Tongue (tissue), 1 donor: ENCODE measurements at regions not wholly inside any gene's neighbourhood (a gene's known extent, or its start where the extent isn't known, plus 50 kb on each side); places are given as distances from the start of the nearest gene placed in this dataset.

Experiments
- DNase-seq: peaks from one replicate; pipeline ENCODE4 v3.0.0-alpha.2; 2015

DNA sequence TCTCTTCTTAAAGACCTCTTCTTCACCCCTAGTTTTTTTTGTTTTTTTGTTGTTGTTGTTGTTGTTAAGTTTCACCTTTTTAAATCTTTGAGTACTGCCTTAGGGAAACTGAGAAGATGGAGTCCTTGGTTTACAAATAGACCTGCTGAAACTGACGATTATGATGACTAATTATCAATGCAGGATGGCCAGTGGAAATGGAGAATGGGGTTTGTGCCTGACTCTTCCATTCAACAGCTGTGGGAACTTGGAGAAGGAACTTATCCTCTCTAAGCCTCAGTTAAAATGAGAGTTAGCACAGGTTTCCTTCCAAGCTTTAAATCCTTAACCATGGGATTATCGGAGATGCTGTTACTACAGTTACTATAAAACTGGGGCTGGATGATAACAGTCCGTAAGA, 66.7 kb upstream of the PNMA1 start:
- DNase-seq: no peak

DNA sequence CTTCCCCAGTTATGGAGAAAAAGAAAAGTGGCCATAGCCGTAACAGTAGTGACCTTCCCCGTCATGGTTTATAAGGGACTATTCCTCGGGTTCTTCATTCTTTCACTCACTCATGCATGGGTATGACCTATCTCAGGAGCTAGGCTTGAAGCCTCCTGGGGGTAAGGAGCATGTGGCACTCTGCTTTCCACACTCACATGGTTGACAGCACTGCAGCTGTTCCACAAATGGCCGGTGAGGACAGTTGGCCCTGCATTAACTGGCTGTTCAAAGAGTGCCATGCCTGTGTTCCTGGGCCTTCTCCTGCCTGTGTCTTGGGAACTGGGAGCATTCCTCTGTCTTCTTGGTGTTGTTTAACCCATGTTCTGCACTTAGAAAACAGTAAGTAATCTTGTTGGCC, 66.2 kb upstream of the PNMA1 start:
- peak; percentile 75 for DNase-seq

DNA sequence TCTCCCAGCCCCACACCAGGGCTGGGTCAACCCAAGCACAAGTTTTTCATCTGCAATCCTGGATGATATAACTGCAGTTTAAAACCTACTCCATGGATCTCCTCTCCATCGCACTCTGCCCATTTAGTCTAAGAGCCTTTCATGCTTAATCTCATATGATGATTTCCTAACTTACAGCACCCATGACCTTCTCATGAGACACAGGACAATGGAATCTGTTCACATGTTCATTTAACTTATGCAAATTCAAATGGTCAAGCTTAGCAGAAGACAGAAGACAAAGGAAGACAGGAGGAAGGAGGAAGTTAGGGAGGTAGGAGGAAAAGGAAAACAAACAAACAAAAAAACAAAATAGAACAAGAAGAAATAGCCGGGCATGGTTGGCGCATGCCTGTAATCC, 64.6 kb upstream of the PNMA1 start:
- DNase-seq: no peak

DNA sequence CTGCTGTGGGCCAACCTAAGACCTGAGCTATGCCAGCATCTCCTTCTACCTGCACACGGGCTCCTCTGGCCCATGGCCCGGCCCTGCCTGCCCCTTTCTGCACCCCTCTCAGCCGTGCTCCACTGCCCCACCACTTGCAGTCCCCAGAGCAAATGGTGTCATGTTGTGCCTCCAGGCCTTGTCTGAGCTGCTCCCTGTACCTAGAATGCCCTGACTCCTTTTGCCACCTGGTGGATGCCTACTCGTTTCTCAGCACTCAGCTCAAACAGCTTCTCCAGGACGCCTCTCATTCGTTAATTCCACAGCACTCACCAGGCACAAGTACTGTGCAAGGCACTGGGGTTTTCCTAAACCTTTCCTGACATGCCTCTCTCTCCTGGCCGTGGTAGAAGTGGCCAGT, 63.2 kb upstream of the PNMA1 start:
- DNase-seq: peak; percentile 24

DNA sequence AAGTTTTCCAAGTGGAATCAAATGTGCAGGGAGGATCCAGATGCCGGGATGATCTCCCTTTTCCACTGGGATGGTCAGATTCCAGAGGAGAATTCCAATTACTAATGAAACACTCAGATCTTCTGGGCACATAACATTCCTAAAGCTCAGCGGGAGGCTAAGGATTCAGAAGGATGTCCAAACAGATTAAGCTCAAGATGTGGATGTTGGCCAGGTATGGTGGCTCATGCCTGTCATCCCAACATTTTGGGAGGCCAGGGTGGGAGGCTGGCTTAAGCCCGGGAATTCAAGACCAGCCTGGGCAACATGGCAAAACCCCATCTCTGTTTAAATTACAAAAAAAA, 62.0 kb upstream of the PNMA1 start:
- no peak for DNase-seq

DNA sequence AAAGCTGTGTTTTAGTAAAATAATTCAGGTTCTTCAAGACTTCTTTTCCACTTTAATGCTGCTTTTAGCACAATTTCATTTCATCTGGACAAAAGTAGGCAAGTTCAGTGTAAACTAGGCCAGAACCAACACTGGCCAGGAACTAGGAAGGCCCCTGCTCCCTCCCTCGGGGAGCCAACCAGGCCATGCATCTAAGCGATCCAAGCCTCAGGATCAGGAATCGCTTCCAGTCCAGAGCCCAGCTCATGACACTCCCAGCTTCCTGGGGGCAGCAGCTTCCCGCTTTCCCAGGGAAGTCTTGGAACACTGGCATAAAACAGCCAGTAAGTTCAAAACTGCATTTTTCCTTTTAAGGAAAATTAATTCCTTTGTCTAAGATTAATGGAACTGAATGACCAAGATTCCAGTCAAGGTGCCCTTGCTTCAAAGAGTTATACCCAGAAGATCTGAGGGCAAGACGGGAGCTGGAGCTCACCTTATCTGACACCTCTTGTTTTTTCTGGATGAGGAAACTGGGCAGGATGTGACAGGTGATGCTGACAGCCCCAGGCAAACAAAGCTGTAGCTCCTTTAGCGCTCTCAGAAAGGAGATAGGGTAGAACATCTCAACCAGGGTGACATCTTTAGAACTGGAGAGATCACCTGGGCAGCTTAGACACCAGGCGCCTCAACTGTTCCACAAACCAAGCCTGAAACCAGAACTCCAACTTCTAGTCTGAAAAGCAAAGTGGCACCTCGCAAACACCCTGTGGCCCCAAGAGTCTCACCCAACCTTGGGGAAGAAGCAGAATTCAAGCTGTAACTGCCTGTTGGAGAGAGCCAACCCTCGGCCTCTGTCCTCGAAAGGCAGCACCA, 61.4 kb upstream of the PNMA1 start:
- DNase-seq: no peak

DNA sequence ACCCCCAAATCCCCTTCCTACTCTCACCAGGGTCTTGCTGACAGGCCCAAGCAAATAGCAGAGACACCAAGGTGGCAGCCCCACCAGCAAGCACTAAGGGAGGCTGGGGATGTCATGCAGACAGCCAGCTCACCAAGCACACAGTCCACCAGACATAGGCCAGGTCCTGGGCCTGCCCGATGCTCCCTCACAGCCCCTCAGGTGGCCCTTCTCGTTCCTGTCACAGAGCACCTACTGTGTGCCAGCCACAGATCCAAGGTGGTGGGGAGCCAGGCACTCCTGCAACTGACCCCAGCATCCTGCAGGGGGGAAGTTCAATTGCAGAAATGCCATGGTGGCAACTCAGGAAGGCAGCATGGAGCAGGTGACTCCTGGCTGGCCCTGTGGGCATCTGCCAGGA, 60.5 kb upstream of the PNMA1 start:
- no peak for DNase-seq

DNA sequence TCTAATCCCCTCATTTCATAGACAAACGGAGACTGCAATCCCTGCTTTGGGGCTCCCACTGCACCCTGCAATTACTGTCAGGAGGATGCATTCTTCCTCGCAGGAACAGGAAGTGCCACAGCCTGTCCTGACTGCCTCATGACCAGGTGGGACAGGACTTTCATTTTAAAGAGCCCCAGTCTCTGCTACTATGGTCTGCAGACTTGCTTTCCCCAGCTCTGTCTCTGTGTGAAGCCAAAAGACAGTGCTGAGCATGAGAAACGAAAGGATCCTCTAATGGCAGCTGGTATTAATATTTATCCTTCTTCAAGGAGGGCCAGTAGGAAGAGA, 60.0 kb upstream of the PNMA1 start:
- DNase-seq: no peak

DNA sequence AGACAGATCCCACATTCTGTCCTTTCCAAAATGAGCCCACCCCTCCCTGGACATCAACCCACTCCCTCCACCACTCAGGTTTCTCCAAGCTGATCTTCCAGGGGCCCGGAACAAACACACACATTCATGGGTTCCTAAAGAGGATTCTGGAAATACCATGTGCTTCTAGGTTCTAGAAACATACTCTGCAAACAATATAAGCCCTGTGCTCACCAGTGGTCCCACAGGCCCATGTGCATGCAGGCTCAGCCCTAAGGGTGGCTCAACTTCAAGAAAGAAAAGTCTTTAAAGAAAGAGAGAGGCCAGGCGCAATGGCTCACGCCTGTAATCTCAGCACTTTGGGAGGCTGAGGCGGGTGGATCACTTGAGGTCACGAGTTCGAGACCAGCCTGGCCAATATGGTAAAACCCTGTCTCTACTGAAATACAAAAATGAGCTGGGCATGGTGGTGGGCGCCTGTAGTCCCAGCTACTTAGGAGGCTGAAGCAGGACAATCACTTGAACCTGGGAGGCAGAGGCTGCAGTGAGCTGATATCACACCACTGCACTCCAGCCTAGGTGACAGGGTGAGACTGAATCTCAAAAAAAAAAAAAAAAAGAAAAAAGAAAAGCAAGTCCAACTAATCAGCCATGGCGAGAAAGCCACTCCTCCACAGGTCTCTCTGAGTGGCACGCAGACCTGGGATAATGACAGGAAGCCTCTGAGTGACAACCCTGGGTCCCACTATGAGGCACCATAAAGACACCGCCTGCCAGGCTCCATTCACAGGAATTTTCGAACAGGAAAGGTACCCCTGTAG, 59.5 kb upstream of the PNMA1 start:
- no peak for DNase-seq

DNA sequence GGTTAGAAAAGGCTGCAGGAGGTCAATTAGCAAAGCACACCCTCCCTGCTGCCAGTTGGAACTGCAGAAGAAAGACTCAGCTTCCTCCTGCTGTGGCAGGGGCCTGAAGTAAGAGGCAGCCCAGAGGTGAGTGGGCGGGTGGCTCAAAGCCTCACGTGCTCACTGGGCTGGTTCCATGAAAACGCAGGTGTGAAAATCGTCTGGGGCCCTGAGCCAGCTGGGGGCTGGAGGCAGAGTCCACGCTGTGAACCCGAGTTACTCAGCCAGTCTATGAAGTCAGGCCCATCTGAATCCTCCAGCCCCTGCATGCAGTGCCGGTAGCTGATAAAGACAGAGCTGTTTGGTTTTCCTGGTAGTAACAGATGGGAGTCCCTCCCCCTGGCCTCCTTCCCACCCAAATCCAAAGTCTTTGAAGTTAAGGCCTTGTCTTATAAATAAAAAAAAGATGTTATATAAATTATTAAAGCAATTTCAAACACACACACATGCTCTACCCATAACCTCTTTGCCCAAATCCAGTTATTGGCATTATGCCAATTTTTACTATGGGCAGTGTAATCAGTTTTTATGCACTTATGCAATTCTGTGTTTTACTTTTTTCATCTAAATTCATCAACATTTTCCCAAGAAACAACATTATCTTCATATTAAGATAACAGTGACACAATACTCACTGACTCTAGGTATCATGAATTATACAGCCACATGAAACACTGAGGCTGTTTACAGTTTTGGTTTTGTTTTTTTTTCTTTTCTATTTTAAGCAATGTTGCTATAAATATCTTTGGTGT, 57.9 kb upstream of the PNMA1 start:
- peak; percentile 79 for DNase-seq

DNA sequence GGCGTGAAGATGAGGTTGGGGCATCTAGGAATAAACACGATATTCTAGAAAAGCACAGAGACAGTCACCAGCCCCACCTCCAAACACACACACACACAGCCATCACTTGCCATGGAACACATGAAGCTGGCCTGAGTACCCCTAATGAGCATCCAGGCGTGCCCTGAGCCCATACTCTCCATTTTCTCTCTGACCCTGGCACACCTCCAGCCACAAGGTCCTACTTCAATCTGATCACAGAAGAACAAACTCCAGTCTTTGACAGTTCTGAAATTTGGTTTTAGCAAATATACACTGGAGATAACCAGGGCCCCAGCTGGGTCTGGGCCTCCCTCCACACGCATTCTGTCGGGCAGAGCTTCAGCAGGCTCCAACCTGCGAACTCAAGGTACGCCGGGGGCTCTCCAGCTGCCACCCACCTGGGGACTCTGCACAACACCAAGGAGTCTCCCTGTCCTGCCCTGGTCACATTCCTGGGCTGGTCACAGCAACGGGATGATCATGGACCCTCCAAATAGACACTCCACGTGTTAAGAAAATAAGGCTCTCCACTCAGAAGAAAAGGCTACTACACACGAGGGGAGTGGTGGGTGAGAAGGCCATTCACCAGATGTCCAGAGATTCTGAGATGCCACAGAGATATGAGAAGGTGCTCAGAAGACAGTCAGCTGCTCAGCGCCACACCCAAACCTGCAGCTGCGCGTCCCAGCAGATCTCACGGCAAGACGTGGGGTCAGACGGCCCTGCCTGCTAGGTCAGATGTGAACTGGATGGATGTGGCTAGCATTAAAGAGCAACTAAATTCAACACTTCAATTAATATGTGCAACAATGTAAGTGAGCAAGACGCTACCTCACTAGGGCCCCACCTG, 57.0 kb upstream of the PNMA1 start:
- DNase-seq: no peak

DNA sequence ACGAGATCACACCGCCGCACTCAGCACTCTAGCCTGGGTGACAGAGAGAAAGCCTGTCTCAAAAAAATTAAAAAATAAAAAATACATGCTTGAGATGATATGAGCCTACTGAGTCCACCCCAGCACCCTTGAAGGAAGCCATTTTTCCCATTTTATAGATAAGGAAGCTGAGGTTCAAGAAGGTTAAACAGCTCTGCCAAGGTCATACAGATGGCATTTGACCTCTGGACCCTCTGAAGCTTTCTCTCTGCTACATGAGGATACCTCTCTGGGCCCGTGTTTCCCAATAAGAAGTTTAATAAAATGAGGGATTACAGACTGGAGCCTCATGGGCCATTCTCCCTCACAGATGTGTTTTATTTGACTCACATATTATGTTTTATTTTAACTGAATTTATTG, 53.9 kb upstream of the PNMA1 start:
- no peak for DNase-seq

DNA sequence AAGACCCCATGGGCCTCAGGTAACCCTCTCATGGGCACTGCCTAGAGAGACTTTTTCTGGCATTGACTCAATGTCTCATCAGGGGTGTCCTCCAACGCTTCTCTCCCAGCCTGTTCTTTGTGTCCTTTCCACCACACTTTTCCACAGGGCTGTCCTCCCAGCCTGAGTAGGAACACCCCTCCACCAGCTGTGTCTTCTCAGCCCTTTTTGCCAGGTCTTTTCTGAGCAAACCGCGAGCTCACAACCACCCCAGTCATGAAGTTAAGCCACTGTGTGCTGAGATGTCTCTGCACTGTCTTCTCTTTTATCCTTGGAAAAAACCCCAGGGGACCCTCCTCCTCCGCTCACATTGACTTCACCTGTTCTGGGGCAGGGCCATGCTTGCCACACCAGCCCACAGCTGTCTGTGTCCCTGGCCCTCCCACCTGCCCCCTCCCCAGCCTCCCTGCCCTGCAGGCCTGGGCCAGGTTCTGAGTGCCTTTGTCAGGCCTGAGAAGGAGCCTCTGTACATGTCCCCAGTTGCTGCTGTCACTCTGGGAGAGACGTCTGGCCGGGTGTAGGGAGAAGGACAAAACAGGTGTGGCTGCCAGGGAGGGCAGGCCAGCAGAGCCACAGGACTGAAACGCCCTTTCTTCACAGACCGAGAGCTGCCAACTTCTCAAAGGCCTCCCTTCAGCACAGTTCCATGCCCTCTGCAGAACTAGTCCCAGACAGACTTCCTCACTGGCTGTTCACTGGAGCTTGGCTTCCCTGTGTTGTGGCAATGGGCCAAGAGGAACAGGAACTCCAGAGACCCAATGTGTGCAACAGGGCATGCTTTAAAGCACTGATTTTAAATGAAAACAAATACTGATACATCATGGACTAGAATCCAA, 50.5 kb upstream of the PNMA1 start:
- DNase-seq: peak; percentile 99
